Natural killer cell (primary cell): ENCODE measurements at regions not wholly inside any gene's neighbourhood (a gene's known extent, or its start where the extent isn't known, plus 50 kb on each side); places are given as distances from the start of the nearest gene placed in this dataset.

Experiments
- ATAC-seq, 3 donors: fragments of 150-1000 bp in 2 of 3; fragments of 200-7000 bp in 1 of 3; cut with Tn5 transposase; 1 replicate in 1 of 3; 2 replicates in 2 of 3; pipeline ENCODE4 v1.10.0; 2021; ENCODE audit warnings: mild to moderate bottlenecking in 2 of 3, moderate library complexity in 2 of 3
- DNase-seq, 2 donors: peaks; one replicate each; pipeline versions ENCODE4 v3.0.0 to v3.0.0-alpha.2; 2013 to 2021; ENCODE audit warnings: mixed read lengths in 1 of 2
- H3K27ac ChIP-seq: one replicate; pipeline ENCODE4 v1.5.1; 2013; ENCODE audit warnings: mild to moderate bottlenecking, low read length
- H3K27me3 ChIP-seq: one replicate; pipeline ENCODE4 v1.6.1; 2013; ENCODE audit warnings: low read length; ENCODE audit not compliant: control insufficient read depth, insufficient read depth
- H3K36me3 ChIP-seq: one replicate; pipeline ENCODE4 v1.6.1; 2013; ENCODE audit warnings: low read length; ENCODE audit not compliant: control insufficient read depth, insufficient read depth
- H3K4me1 ChIP-seq: one replicate; pipeline ENCODE4 v1.6.1; 2013; ENCODE audit warnings: low read length; ENCODE audit not compliant: control insufficient read depth, insufficient read depth
- H3K4me3 ChIP-seq: one replicate; pipeline ENCODE4 v1.5.1; 2013; ENCODE audit warnings: low read length
- H3K9me3 ChIP-seq: one replicate; pipeline ENCODE4 v1.6.1; 2013; ENCODE audit warnings: low read length; ENCODE audit not compliant: control insufficient read depth, insufficient read depth
- H3K27ac Mint-ChIP-seq, 2 donors: one replicate each; pipeline ENCODE4 v1.8.0; 2022; ENCODE audit warnings: mild to moderate bottlenecking in 2 of 2, mixed read lengths in 2 of 2, moderate library complexity in 1 of 2
- H3K27me3 Mint-ChIP-seq, 2 donors: one replicate each; pipeline ENCODE4 v1.8.0; 2022; ENCODE audit warnings: low read depth in 2 of 2, mixed read lengths in 2 of 2
- H3K36me3 Mint-ChIP-seq: one replicate; pipeline ENCODE4 v1.8.0; 2022; ENCODE audit warnings: mixed read lengths
- H3K4me1 Mint-ChIP-seq, 2 donors: one replicate each; pipeline ENCODE4 v1.8.0; 2022; ENCODE audit warnings: mixed read lengths in 2 of 2
- H3K4me3 Mint-ChIP-seq: one replicate; pipeline ENCODE4 v1.8.0; 2022; ENCODE audit warnings: mild to moderate bottlenecking, moderate library complexity, mixed read lengths
- H3K9me3 Mint-ChIP-seq, 2 donors: one replicate each; pipeline ENCODE4 v1.8.0; 2022; ENCODE audit warnings: mixed read lengths in 2 of 2
- CTCF ChIP-seq: fragments of 200-600 bp; IDR thresholded peaks from one replicate; pipeline ENCODE4 v1.8.0; 2022; ENCODE audit warnings: antibody characterized with exemption
- WGBS: methylation state at CpG from one replicate; pipeline ENCODE4 v1.1.7; 2013; ENCODE audit warnings: missing lambda C conversion rate; ENCODE audit not compliant: insufficient coverage; 5-methylcytosine and 5-hydroxymethylcytosine counted together
- intact Hi-C: fragments of 100-400 bp; cut with micrococcal nuclease; formaldehyde crosslinking; loops from one replicate; pipeline ENCODE4 v1.14.2; 2022

- no peak overlapping the region for H3K27ac Mint-ChIP-seq
- TF ChIP-seq CTCF: no peak
- H3K27me3 ChIP-seq: no peaks in the 10 kb centered on the region
- no peaks in the 10 kb centered on the region for H3K27me3 Mint-ChIP-seq
- H3K9me3 ChIP-seq: no peaks in the 10 kb centered on the region
- H3K9me3 Mint-ChIP-seq: peaks cover 3 to 12% of the 10 kb centered on the region in 2 donors
- H3K36me3 ChIP-seq: no peaks in the 10 kb centered on the region
- ATAC-seq (no peak), DNase-seq (no peak)
- H3K4me1 ChIP-seq: no peaks in the 10 kb centered on the region
- intact Hi-C loops: no loop called here
- H3K27ac ChIP-seq: no peak overlapping the region
- no peaks in the 10 kb centered on the region for H3K4me1 Mint-ChIP-seq
- WGBS: 92% methylated on average over 1 of the region's 1 CpG
- peaks cover 5% of the 10 kb centered on the region for H3K36me3 Mint-ChIP-seq
- no peak overlapping the region for H3K4me3 Mint-ChIP-seq
- H3K4me3 ChIP-seq: no peak overlapping the region
Measured at GRCh38 chr16:59144326-59144725, 410.2 kb upstream of the GOT2 start.

DNA sequence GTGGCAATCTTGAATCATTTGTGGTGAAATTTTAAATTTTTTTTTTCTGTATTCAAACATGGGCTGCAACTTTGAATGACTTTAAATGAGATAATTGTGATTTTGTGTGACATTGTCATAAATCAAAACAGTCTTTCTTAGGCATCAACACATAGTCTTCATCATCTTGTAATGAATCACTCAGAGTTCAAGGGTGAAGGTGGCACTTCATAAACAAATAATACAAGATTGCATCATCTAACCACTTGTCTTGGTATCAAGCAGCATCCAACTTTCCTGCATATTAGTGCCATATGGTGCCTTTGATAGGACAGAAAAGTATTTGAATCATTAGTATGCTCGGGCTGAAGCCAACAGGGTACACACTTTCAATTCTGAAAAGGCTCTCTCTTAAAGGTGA, 392.4 kb upstream of the GOT2 start:
- Mint-ChIP-seq H3K4me3 (no peak overlapping the region), H3K4me1 (no peaks in the 10 kb centered on the region), H3K27ac (no peak overlapping the region), H3K36me3 (no peaks in the 10 kb centered on the region), H3K9me3 (peaks cover 0 to 5% of the 10 kb centered on the region in 2 donors), H3K27me3 (no peaks in the 10 kb centered on the region)
- H3K27me3 ChIP-seq: no peaks in the 10 kb centered on the region
- no peak for TF ChIP-seq CTCF
- WGBS: 100% methylated on average over 1 of the region's 1 CpG
- ATAC-seq: no peak
- no peak overlapping the region for H3K27ac ChIP-seq
- H3K9me3 ChIP-seq: no peaks in the 10 kb centered on the region
- H3K4me1 ChIP-seq: no peaks in the 10 kb centered on the region
- no peak overlapping the region for H3K4me3 ChIP-seq
- intact Hi-C loops: no loop called here
- no peaks in the 10 kb centered on the region for H3K36me3 ChIP-seq
- DNase-seq: no peak

GRCh38 chr16:59124056-59124455, 389.9 kb upstream of the GOT2 start:
- ATAC-seq: no peak
- no peak overlapping the region for H3K27ac ChIP-seq

More at GRCh38 chr16:59124056-59124455, 389.9 kb upstream of the GOT2 start:
- Histone ChIP-seq H3K4me3 (no peak overlapping the region), H3K36me3 (no peaks in the 10 kb centered on the region), H3K27me3 (no peaks in the 10 kb centered on the region), H3K4me1 (no peaks in the 10 kb centered on the region), H3K9me3 (no peaks in the 10 kb centered on the region)
- no peaks in the 10 kb centered on the region for H3K27me3 Mint-ChIP-seq
- WGBS: 78% methylated on average over 2 of the region's 2 CpGs
- no peak overlapping the region for H3K27ac Mint-ChIP-seq
- no peak overlapping the region for H3K4me3 Mint-ChIP-seq
- no peaks in the 10 kb centered on the region for H3K36me3 Mint-ChIP-seq
- TF ChIP-seq CTCF: no peak
- H3K9me3 Mint-ChIP-seq: peaks cover 0 to 2% of the 10 kb centered on the region in 2 donors
- intact Hi-C loops: no loop called here
- no peaks in the 10 kb centered on the region for H3K4me1 Mint-ChIP-seq
- no peak for DNase-seq
